ENCODE measurements at regions not wholly inside any gene's neighbourhood (a gene's known extent, or its start where the extent isn't known, plus 50 kb on each side); places are given as distances from the start of the nearest gene placed in this dataset.
"Not testable (repeated sequence)": the region's sequence is repeated elsewhere in the genome, so short reads cannot be mapped to it uniquely, and the experiment has no call there.

- DNase-seq: no peak
Measured at GRCh38 chr9:90521811-90522570, 120.6 kb downstream of the DIRAS2 start.

- no peak for DNase-seq
Measured at GRCh38 chr9:90523958-90524357, 118.7 kb downstream of the DIRAS2 start.

GRCh38 chr9:90526386-90526785 is 116.2 kb downstream of the DIRAS2 start:
- no peak for DNase-seq

GRCh38 chr9:90536094-90536493 is 106.5 kb downstream of the DIRAS2 start:
- DNase-seq: not testable (repeated sequence)

- DNase-seq: no peak
Measured at GRCh38 chr9:90538566-90538965, 104.1 kb downstream of the DIRAS2 start.

GRCh38 chr9:90539286-90539685 is 103.3 kb downstream of the DIRAS2 start:
- DNase-seq: no peak

- DNase-seq: no peak
Measured at GRCh38 chr9:90540734-90541133, 101.9 kb downstream of the DIRAS2 start.

- DNase-seq: no peak
Measured at GRCh38 chr9:90544488-90544887, 98.1 kb downstream of the DIRAS2 start.

GRCh38 chr9:90546200-90546599 is 96.4 kb downstream of the DIRAS2 start:
- peak; percentile 92 for DNase-seq

- no peak for DNase-seq
Measured at GRCh38 chr9:90547896-90548295, 94.7 kb downstream of the DIRAS2 start.

- DNase-seq: no peak
Measured at GRCh38 chr9:90552317-90552716, 90.3 kb downstream of the DIRAS2 start.

GRCh38 chr9:90555351-90556057 is 87.1 kb downstream of the DIRAS2 start:
- DNase-seq: no peak

- no peak for DNase-seq
Measured at GRCh38 chr9:90556897-90557675, 85.5 kb downstream of the DIRAS2 start.

GRCh38 chr9:90559075-90560073 is 83.2 kb downstream of the DIRAS2 start:
- DNase-seq: no peak
